SK-N-SH (cell line): ENCODE measurements at regions not wholly inside any gene's neighbourhood (a gene's known extent, or its start where the extent isn't known, plus 50 kb on each side); places are given as distances from the start of the nearest gene placed in this dataset.

Experiments
- CTCF ChIA-PET: fragments of 300-600, 350-600 bp; formaldehyde crosslinking; extraction: SDS; loops from one replicate; lab custom pipeline; 2021; lab: Yijun Ruan, JAX
- POLR2A ChIA-PET: fragments of 350-600 bp; sonication (Branson Sonifier 250); formaldehyde crosslinking; extraction: SDS; loops from one replicate; lab custom pipeline; 2020; ENCODE audit warnings: antibody characterized with exemption, inconsistent platforms; lab: Yijun Ruan, JAX
- DNase-seq: peaks from one replicate; pipeline ENCODE4 v3.0.0; 2012
- H2AFZ ChIP-seq: fragments of 200-600 bp; sonication (generic); 2 replicates; pipeline ENCODE4 v1.8.1; 2016; ENCODE audit warnings: antibody characterized with exemption, mild to moderate bottlenecking, low read depth
- H3F3A ChIP-seq: fragments of 200-600 bp; sonication (generic); replicated peaks from 2 replicates; pipeline ENCODE3; 2016; ENCODE audit warnings: antibody characterized with exemption, mild to moderate bottlenecking; ENCODE audit not compliant: insufficient read depth
- H3K27ac ChIP-seq, 2 experiments: fragments of 200-500 bp in 1 of 2; fragments of 200-600 bp in 1 of 2; sonication (Bioruptor generic) in 1 of 2; sonication (generic), shearing (Covaris generic) in 1 of 2; 2 replicates each; pipeline versions ENCODE4 v1.5.1 to v1.6.1; 2014 to 2016; ENCODE audit warnings: low read depth in 2 of 2, inconsistent platforms in 1 of 2, low read length in 1 of 2, mild to moderate bottlenecking in 1 of 2, mixed read lengths in 1 of 2
- H3K27me3 ChIP-seq: fragments of 200-600 bp; sonication (generic), shearing (Covaris generic); 2 replicates; pipeline ENCODE4 v1.6.1; 2016; ENCODE audit warnings: mixed run types; ENCODE audit not compliant: insufficient read depth
- H3K36me3 ChIP-seq, 2 experiments: fragments of 200-500 bp in 1 of 2; fragments of 200-600 bp in 1 of 2; sonication (Bioruptor generic) in 1 of 2; sonication (generic) in 1 of 2; replicated peaks in 1 of 2; 2 replicates each; pipeline versions ENCODE3 to v1.5.1; 2014 to 2016; ENCODE audit warnings: low read length in 1 of 2, mild to moderate bottlenecking in 1 of 2; ENCODE audit not compliant: insufficient read depth in 2 of 2, control insufficient read depth in 1 of 2
- H3K4me1 ChIP-seq, 2 experiments: fragments of 200-500 bp in 1 of 2; fragments of 200-600 bp in 1 of 2; sonication (Bioruptor generic) in 1 of 2; sonication (generic), shearing (Covaris generic) in 1 of 2; 2 replicates each; pipeline versions ENCODE4 v1.5.1 to v1.6.1; 2014 to 2016; ENCODE audit warnings: low read depth in 1 of 2, low read length in 1 of 2, mixed run types in 1 of 2; ENCODE audit not compliant: insufficient read depth in 2 of 2, control insufficient read depth in 1 of 2
- H3K4me2 ChIP-seq: fragments of 200-600 bp; sonication (generic), shearing (Covaris generic); 2 replicates; pipeline ENCODE4 v1.6.1; 2017; ENCODE audit warnings: mixed run types
- H3K4me3 ChIP-seq, 2 experiments: fragments of 200-500 bp in 1 of 2; fragments of 200-600 bp in 1 of 2; sonication (Bioruptor generic) in 1 of 2; sonication (generic), shearing (Covaris generic) in 1 of 2; 2 replicates each; pipeline versions ENCODE4 v1.5.1 to v1.8.1; 2014 to 2016; ENCODE audit warnings: low read depth in 2 of 2, inconsistent platforms in 1 of 2, low read length in 1 of 2, mild to moderate bottlenecking in 1 of 2, mixed read lengths in 1 of 2, moderate library complexity in 1 of 2
- H3K79me2 ChIP-seq: fragments of 200-600 bp; sonication (generic); 2 replicates; pipeline ENCODE4 v1.8.1; 2017; ENCODE audit warnings: mild to moderate bottlenecking; ENCODE audit not compliant: insufficient read depth
- H3K9ac ChIP-seq: fragments of 200-600 bp; sonication (generic); 2 replicates; pipeline ENCODE4 v1.6.1; 2017; ENCODE audit warnings: mixed run types
- H3K9me2 ChIP-seq: fragments of 200-600 bp; sonication (generic); 2 replicates; pipeline ENCODE4 v1.6.1; 2017; ENCODE audit warnings: mixed run types
- H3K9me3 ChIP-seq: fragments of 200-600 bp; sonication (generic); 2 replicates; pipeline ENCODE4 v1.6.1; 2017; ENCODE audit warnings: mixed run types, mild to moderate bottlenecking, moderate library complexity
- H4K20me1 ChIP-seq: fragments of 200-600 bp; sonication (generic); 2 replicates; pipeline ENCODE4 v1.6.1; 2017; ENCODE audit warnings: mild to moderate bottlenecking, mixed run types; ENCODE audit not compliant: insufficient read depth
- CTCF ChIP-seq: fragments of 200-600 bp; sonication (generic); IDR thresholded peaks from 2 replicates; pipeline ENCODE4 v1.6.1; 2017; ENCODE audit warnings: antibody characterized with exemption, mild to moderate bottlenecking, moderate library complexity
- EP300 ChIP-seq, 2 experiments: IDR thresholded peaks; 2 replicates each; pipeline versions ENCODE4 v1.4.0 to v1.6.1; 2012; ENCODE audit warnings: borderline replicate concordance in 1 of 2, low read depth in 1 of 2, low read length in 1 of 2
- EZH2phosphoT487 ChIP-seq: fragments of 200-600 bp; sonication (generic); IDR thresholded peaks from 2 replicates; pipeline ENCODE4 v1.6.1; 2017; ENCODE audit warnings: low read depth, mixed run types, mild to moderate bottlenecking, antibody characterized with exemption, moderate library complexity, borderline replicate concordance
- FOSL2 ChIP-seq: IDR thresholded peaks from 2 replicates; pipeline ENCODE4 v1.4.0; 2012; ENCODE audit warnings: low read depth, mild to moderate bottlenecking, moderate library complexity, borderline replicate concordance
- FOXM1 ChIP-seq: IDR thresholded peaks from 2 replicates; pipeline ENCODE4 v1.4.0; 2012; ENCODE audit warnings: low read depth, mild to moderate bottlenecking
- GATA2 ChIP-seq: sonication (generic); formaldehyde crosslinking; IDR thresholded peaks from 2 replicates; pipeline ENCODE4 v1.5.0; 2020; ENCODE audit warnings: mild to moderate bottlenecking, missing genetic modification reagents
- IRF3 ChIP-seq: fragments of 150-350 bp; IDR thresholded peaks from 2 replicates; pipeline ENCODE4 v1.6.1; 2016; ENCODE audit warnings: mild to moderate bottlenecking, low read depth, low read length
- JUND ChIP-seq: IDR thresholded peaks from 2 replicates; pipeline ENCODE4 v1.4.0; 2012
- MXI1 ChIP-seq: IDR thresholded peaks from 2 replicates; pipeline ENCODE4 v1.6.1; 2012; ENCODE audit warnings: mild to moderate bottlenecking, low read depth, low read length, improper control_type of control experiment
- NRF1 ChIP-seq: IDR thresholded peaks from 2 replicates; pipeline ENCODE4 v1.6.1; 2012; ENCODE audit warnings: low read depth, mild to moderate bottlenecking, low read length
- POLR2AphosphoS5 ChIP-seq: IDR thresholded peaks from 2 replicates; pipeline ENCODE4 v1.6.1; 2012; ENCODE audit warnings: low read depth, low read length
- RCOR1 ChIP-seq: fragments of 150-350 bp; IDR thresholded peaks from 2 replicates; pipeline ENCODE4 v1.6.1; 2017; ENCODE audit warnings: antibody characterized with exemption, low read length
- YY1 ChIP-seq: IDR thresholded peaks from 2 replicates; pipeline ENCODE4 v1.4.0; 2012; ENCODE audit warnings: low read depth, mild to moderate bottlenecking
- ZBTB33 ChIP-seq: IDR thresholded peaks from 2 replicates; pipeline ENCODE4 v1.4.0; 2012; ENCODE audit warnings: low read depth, borderline replicate concordance
- WGBS: methylation state at CpG from one replicate; pipeline ENCODE4 v1.1.6; 2017; ENCODE audit warnings: low lambda C conversion rate; 5-methylcytosine and 5-hydroxymethylcytosine counted together
- TF ChIP-seq, protein P1 (sequence below): IDR thresholded peaks from 2 replicates; pipeline ENCODE4 v1.6.1; 2012; ENCODE audit warnings: mild to moderate bottlenecking, low read depth, low read length, moderate library complexity
- TF ChIP-seq, protein P2 (sequence below): IDR thresholded peaks from 2 replicates; pipeline ENCODE4; 2012
- TF ChIP-seq, protein P3 (sequence below): IDR thresholded peaks from 2 replicates; pipeline ENCODE4 v1.4.0; 2012; ENCODE audit warnings: low read depth

GRCh38 chr11:19352072-19352770 lies 111.5 kb upstream of the E2F8 start:
- ChIA-PET POLR2A (no interaction called here), CTCF (interaction anchor here (1.8 kb wide), 1 partner anchor 93 kb away, joined by 6 read pairs; no protein-coding TSS in a partner anchor)
- no peak for DNase-seq
- H3K79me2 ChIP-seq = no peaks in the 10 kb centered on the region
- no peaks in the 10 kb centered on the region for H3F3A ChIP-seq
- no peaks in the 10 kb centered on the region for H3K36me3 ChIP-seq
- peaks cover 60% of the 10 kb centered on the region for H3K27me3 ChIP-seq
- no peaks in the 10 kb centered on the region for H3K9me2 ChIP-seq
- H2AFZ ChIP-seq = no peak overlapping the region
- no peak overlapping the region for H3K4me2 ChIP-seq
- no peak overlapping the region for H3K4me3 ChIP-seq
- H3K9ac ChIP-seq = no peak overlapping the region
- H4K20me1 ChIP-seq = no peaks in the 10 kb centered on the region
- no peaks in the 10 kb centered on the region for H3K4me1 ChIP-seq
- H3K9me3 ChIP-seq = no peaks in the 10 kb centered on the region
- H3K27ac ChIP-seq = no peak overlapping the region
- 63% methylated on average over 5 of the region's 5 CpGs for WGBS
- no peak for TF ChIP-seq EP300 (IDR thresholded peaks at IDR 0.05; ENCODE audit: borderline replicate concordance in 1 of 2, low read depth in 1 of 2, low read length in 1 of 2)
- TF ChIP-seq POLR2AphosphoS5 = no peak
- TF ChIP-seq EZH2phosphoT487 = no peak
- TF ChIP-seq MXI1 = no peak
- TF ChIP-seq GATA2 (CRISPR knock-in tag) = no peak
- TF ChIP-seq YY1 = no peak
- TF ChIP-seq, protein P1, sequence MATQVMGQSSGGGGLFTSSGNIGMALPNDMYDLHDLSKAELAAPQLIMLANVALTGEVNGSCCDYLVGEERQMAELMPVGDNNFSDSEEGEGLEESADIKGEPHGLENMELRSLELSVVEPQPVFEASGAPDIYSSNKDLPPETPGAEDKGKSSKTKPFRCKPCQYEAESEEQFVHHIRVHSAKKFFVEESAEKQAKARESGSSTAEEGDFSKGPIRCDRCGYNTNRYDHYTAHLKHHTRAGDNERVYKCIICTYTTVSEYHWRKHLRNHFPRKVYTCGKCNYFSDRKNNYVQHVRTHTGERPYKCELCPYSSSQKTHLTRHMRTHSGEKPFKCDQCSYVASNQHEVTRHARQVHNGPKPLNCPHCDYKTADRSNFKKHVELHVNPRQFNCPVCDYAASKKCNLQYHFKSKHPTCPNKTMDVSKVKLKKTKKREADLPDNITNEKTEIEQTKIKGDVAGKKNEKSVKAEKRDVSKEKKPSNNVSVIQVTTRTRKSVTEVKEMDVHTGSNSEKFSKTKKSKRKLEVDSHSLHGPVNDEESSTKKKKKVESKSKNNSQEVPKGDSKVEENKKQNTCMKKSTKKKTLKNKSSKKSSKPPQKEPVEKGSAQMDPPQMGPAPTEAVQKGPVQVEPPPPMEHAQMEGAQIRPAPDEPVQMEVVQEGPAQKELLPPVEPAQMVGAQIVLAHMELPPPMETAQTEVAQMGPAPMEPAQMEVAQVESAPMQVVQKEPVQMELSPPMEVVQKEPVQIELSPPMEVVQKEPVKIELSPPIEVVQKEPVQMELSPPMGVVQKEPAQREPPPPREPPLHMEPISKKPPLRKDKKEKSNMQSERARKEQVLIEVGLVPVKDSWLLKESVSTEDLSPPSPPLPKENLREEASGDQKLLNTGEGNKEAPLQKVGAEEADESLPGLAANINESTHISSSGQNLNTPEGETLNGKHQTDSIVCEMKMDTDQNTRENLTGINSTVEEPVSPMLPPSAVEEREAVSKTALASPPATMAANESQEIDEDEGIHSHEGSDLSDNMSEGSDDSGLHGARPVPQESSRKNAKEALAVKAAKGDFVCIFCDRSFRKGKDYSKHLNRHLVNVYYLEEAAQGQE = no peak

- H3K9ac ChIP-seq = no peak overlapping the region
- H3F3A ChIP-seq = no peaks in the 10 kb centered on the region
- no peaks in the 10 kb centered on the region; a peak in 2 of 4 replicates for H3K4me1 ChIP-seq
- CTCF ChIA-PET = no interaction called here
- peaks cover 63% of the 10 kb centered on the region for H3K27me3 ChIP-seq
- H4K20me1 ChIP-seq = no peaks in the 10 kb centered on the region
- H3K79me2 ChIP-seq = no peaks in the 10 kb centered on the region
- no peaks in the 10 kb centered on the region for H3K36me3 ChIP-seq
- H3K9me2 ChIP-seq = no peaks in the 10 kb centered on the region
- 36% methylated on average over 4 of the region's 4 CpGs for WGBS
- no peak overlapping the region for H3K4me2 ChIP-seq
- no peak for DNase-seq
- POLR2A ChIA-PET = no interaction called here
- no peak overlapping the region for H3K4me3 ChIP-seq
- H3K9me3 ChIP-seq = no peaks in the 10 kb centered on the region
- H2AFZ ChIP-seq = no peak overlapping the region
- H3K27ac ChIP-seq = no peak overlapping the region
- TF ChIP-seq FOSL2 (no peak), MXI1 (no peak), JUND (no peak), RCOR1 (no peak), YY1 (no peak), ZBTB33 (no peak), IRF3 (no peak), FOXM1 (no peak), NRF1 (no peak), CTCF (no peak)
- TF ChIP-seq, protein P2, sequence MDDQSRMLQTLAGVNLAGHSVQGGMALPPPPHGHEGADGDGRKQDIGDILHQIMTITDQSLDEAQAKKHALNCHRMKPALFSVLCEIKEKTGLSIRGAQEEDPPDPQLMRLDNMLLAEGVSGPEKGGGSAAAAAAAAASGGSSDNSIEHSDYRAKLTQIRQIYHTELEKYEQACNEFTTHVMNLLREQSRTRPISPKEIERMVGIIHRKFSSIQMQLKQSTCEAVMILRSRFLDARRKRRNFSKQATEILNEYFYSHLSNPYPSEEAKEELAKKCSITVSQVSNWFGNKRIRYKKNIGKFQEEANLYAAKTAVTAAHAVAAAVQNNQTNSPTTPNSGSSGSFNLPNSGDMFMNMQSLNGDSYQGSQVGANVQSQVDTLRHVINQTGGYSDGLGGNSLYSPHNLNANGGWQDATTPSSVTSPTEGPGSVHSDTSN = no peak
- TF ChIP-seq, protein P3, sequence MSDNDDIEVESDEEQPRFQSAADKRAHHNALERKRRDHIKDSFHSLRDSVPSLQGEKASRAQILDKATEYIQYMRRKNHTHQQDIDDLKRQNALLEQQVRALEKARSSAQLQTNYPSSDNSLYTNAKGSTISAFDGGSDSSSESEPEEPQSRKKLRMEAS = no peak
These were observed 110.7 kb upstream of the E2F8 start for GRCh38 chr11:19351426-19351825.
